GM13977 (cell line): ENCODE measurements at regions not wholly inside any gene's neighbourhood (a gene's known extent, or its start where the extent isn't known, plus 50 kb on each side); places are given as distances from the start of the nearest gene placed in this dataset.

ENCODE experiments used
- DNase-seq: peaks from one replicate; pipeline ENCODE4 v3.0.0; 2012; ENCODE audit warnings: low spot score
- in situ Hi-C: fragments of 300-500 bp; cut with MboI; formaldehyde crosslinking; loops from one replicate; pipeline ENCODE4 v1.12.0; 2022; ENCODE audit warnings: low sequenced_read_pairs, low pct_unique_long_range_greater_than_20kb, mixed read lengths, inconsistent platforms; ENCODE audit not compliant: unreplicated experiment
- TF ChIP-seq, protein P1 (sequence below): IDR thresholded peaks from 2 replicates; pipeline ENCODE4 v1.5.1; 2012; ENCODE audit warnings: mild to moderate bottlenecking, control low read depth; ENCODE audit not compliant: insufficient read depth; ENCODE audit errors: extremely low read depth, missing control alignments

DNA sequence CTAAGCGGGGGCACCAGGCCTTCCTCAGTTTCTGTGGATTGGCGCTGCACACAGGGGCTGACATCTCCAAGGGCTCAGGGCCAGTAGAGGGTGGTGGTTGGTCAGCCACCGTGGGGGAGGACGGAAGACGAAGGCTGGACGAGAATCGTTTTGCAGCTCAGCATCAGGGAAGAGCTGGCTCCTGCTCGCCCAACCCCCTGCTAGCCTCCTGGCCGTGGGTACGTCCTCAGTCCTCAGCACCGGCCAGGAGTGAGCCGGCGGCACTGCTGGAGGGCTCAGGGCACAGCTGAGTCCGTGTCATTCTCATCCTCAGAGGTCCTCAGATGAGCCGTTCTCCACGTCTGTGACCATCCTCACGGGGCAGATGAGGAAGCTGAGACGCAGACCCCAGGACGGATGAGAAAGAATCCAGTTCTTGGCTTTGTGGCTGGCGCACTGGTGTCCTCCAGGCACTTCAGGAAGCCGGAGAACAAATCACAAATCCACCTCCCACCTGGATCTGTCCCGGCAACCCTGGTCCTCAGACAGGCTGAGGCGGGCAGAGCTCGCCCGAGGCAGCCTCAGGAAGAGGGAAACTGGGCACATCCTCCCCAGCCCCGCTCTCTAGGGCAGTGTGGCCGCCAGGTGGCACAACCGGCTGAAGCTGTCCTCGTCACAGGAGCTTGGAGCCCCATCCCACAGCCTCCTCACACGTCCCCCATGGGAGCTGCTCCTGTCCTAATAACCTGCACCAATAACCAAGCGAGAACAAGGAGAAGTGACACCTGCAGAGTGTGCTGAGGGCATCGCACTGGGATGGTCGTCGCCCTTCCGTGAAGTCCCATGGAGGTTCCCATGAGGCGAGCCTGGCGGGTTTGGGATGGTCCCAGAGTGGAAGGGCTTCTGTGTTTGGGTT is 393.7 kb downstream of the BRD1 start:
- in situ Hi-C loops: no loop called here
- TF ChIP-seq, protein P1, sequence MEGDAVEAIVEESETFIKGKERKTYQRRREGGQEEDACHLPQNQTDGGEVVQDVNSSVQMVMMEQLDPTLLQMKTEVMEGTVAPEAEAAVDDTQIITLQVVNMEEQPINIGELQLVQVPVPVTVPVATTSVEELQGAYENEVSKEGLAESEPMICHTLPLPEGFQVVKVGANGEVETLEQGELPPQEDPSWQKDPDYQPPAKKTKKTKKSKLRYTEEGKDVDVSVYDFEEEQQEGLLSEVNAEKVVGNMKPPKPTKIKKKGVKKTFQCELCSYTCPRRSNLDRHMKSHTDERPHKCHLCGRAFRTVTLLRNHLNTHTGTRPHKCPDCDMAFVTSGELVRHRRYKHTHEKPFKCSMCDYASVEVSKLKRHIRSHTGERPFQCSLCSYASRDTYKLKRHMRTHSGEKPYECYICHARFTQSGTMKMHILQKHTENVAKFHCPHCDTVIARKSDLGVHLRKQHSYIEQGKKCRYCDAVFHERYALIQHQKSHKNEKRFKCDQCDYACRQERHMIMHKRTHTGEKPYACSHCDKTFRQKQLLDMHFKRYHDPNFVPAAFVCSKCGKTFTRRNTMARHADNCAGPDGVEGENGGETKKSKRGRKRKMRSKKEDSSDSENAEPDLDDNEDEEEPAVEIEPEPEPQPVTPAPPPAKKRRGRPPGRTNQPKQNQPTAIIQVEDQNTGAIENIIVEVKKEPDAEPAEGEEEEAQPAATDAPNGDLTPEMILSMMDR: no peak
- no peak for DNase-seq

DNA sequence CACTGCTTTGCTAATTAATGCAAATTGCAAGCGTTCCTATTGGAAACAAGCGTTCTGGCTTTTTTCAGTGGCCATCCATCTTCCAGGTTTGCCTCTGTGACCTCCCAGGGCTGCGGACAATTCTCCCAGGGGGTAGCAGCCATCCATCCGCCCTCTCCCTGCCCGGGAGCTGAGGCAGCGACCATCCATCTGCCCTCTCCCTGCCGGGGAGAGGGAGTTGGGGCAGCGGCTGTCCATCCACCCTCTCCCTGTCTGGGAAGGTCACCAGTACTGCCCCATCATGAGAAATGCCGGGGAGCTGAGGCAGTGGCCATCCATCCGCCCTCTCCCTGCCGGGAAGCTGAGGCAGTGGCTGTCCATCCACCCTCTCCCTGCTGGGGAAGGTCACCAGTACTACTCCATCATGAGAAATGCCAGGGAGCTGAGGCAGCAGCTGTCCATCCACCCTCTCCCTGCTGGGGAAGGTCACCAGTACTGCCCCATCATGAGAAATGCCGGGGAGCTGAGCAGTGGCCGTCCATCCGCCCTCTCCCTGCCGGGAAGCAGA is 394.7 kb downstream of the BRD1 start:
- in situ Hi-C loops: no loop called here
- TF ChIP-seq, protein P1: no peak
- no peak for DNase-seq

DNA sequence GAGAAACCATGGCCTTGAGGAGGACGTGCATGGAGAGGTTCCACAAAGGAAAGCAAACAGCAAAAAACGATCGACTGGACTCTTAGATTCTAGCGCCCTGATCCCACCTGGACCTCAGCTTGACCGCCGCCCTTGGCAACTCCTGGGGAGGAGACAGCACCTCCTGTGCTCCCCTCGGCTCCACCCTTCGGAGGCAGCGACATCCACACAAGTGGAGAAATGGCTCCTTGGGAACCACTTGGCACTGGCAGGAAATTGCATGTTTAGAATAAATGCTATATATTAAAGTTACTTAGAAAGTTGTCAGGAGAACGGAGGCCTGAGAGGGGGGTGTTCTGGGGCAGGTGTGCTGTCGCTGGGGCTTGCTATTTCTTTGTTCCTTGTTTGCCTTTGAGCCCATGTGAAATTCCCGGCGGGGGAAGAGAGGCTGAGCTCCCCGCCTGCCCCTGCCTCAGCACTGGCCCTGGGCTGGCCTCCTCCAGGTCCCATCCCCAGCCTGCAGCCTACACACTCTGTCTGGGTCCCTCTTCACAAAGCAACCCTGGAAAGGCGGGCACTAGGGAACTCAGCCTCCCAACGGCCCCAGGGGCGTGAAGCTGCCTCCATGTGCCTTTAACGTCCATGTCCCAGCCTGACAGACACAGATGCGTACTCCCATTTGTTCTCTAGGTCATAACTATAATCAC is 395.3 kb downstream of the BRD1 start:
- in situ Hi-C loops: no loop called here
- TF ChIP-seq, protein P1: no peak
- DNase-seq: no peak

DNA sequence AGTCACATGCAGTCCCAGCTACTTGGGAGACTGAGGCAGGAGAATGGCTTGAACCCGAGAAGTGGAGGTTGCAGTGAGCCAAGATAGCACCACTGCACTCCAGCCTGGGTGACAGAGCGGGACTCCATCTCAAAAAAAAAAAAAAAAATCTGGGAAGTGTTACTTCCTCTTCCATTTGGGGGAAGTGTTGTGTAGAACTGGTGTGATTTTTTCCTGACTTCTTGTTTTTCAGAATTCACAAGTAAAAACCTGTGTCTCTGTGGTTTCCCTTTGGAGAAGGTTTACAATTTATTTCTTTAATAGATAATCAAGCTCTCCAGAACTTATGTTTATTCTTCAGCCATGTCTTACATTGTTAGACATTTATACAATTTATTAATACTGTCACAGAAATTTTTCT is 396.1 kb downstream of the BRD1 start:
- TF ChIP-seq, protein P1: no peak
- no peak for DNase-seq
- in situ Hi-C loops: no loop called here

DNA sequence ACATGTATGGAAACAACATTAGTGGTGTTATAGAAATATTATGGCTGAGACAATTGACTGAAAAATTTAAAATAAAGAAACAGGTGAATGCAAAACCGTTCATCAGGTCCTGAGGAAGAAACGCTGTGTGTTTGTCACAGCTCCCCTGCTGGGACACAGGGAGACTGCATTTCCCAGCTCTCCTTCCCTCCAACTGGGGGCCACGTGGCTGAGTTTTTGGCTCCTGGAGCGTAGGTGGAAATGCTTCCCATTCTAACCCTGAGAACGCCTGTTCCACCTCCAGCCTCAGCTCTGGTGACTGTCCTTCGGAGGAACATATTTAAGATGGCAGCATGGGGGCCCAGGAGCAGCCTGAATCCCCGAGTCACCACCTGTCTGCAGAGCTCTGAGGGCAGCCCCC is 398.6 kb downstream of the BRD1 start:
- in situ Hi-C loops: no loop called here
- DNase-seq: no peak
- TF ChIP-seq, protein P1: no peak

DNA sequence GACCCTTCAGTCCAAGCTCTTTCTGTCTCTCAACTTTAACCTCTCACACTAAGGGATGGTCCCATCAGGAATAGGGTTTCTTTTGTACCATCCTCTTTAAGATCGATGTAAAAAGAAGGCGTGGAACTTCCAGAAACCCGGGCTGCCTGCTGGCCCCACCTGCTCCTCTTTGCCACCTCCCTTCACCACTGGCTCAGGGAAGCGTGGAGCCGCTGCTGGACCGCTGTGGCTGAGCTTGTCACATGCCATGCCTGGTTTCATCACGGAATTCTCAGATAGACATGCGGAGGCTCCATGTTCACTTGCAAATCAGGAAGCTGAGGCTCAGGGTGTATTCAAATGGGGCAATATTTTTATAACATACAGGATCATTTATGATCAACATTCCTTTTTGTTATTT is 399.7 kb downstream of the BRD1 start:
- no peak for DNase-seq
- in situ Hi-C loops: no loop called here
- TF ChIP-seq, protein P1: no peak
